GM19463 (cell line): ENCODE measurements at regions not wholly inside any gene's neighbourhood (a gene's known extent, or its start where the extent isn't known, plus 50 kb on each side); places are given as distances from the start of the nearest gene placed in this dataset.

Experiments
- ATAC-seq: cut with Tn5 transposase; IDR thresholded peaks from one replicate; pipeline ENCODE4 v1.9.1; 2021; ENCODE audit warnings: mild to moderate bottlenecking, moderate library complexity; ENCODE audit not compliant: unreplicated experiment

GRCh38 chr6:14674867-14675648 lies 557.5 kb downstream of the CD83 start:
- no peak for ATAC-seq

DNA sequence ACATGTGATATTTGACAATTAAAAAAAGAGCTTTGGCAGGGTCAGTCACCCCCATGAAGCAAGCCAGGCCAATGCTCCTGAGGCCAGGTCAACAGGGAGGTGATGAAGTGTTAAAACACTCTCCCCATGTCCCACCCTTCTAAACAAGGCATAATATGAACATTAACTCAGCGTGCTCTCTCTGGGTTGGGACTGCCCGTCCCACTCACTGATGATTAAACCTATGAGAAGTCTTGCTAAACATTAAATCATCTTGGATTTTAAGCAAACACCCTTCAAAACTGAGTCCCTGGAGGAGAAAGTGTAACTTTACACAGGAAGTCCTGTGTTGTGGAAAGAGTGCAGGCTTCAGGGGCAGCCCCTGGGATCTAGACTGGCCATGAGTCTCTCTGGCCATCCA lies 558.5 kb downstream of the CD83 start:
- ATAC-seq = no peak

GRCh38 chr6:14676977-14677781 lies 559.6 kb downstream of the CD83 start:
- ATAC-seq = no peak

- no peak for ATAC-seq
Observed at GRCh38 chr6:14681699-14682487, 564.0 kb upstream of the JARID2 start.

- ATAC-seq = no peak
Observed at GRCh38 chr6:14682812-14683211, 563.1 kb upstream of the JARID2 start.

DNA sequence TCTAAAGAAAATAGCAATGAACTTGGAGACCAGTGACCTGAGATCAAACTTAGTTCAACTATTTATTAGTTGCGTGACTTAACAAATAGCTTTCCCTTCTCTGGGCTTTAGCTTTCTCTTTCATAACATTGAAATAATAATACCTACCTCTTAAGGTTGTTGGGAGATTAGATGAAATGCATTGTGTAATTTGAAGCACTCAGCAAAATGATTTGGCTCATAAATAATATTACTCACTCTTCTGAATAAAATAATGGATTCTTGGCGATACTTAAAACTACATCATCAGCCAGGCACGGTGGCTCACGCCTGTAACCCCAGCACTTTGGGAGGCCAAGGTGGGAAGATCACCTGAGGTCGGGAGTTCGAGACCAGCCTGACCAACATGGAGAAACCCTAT lies 556.2 kb upstream of the JARID2 start:
- no peak for ATAC-seq

- no peak for ATAC-seq
Observed at GRCh38 chr6:14690120-14691056, 555.5 kb upstream of the JARID2 start.

GRCh38 chr6:14692208-14692607 lies 553.7 kb upstream of the JARID2 start:
- ATAC-seq = no peak

DNA sequence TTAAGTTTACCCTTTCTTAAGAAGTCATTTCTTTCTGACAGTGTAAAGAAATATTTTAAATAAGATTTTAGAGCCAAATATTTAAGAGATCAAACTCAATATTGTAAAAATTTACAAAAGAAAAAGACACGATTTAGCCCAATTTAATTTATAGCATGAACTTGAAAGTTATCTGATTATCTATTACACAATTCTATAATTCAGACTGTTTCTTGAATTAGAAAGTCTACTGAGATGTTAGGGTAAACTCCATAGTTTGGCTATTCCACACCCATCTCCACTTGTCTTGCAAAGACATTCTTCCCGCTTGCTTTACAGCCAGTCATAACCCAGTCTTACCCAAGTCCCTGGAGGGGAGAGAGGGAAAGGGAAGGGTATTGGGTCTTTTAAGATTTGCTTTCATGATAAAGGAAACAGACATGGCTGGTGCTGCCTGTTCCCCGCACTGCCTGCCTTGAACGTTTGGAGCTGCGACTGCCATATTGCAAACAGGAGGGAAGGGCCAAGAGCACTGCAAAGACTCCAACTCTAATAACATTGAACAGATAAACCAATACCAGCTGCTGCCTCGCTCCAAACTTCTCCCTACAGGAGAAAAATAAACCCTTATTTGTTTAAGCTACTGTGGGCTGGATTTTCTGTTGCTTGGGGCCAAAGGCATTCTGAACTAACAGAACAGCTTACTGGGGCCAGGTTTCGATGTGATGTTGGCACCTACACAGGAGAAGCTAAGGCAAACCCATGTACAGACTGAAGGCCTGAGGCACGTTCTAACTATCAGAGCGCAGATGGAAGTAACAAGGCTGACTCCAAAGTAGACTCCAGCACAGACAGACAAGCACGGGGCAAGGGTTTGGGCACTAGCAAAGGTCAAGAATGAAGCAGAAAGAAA lies 552.3 kb upstream of the JARID2 start:
- no peak for ATAC-seq

DNA sequence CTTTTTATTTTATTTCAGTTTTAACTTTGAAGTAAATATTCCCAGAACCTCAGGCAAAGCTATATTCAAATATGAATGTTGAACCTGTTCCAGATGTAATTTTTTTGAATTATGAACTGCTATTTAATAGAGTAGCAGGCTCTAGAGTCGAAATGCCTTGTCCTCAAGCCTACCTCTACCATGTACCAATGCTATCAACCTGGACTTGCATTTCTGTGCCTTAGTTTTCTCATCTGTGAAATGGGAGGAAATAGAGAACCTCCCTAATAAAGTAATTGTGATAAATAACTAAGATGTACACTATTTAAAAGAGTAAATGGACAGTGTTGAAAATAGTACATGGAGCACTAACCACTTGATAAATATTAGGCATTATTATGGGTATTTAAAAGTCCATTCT lies 551.6 kb upstream of the JARID2 start:
- ATAC-seq = no peak

GRCh38 chr6:14695579-14695978 lies 550.3 kb upstream of the JARID2 start:
- ATAC-seq = no peak

- no peak for ATAC-seq
Observed at GRCh38 chr6:14696367-14696766, 549.5 kb upstream of the JARID2 start.

GRCh38 chr6:14697427-14697826 lies 548.4 kb upstream of the JARID2 start:
- ATAC-seq = no peak

DNA sequence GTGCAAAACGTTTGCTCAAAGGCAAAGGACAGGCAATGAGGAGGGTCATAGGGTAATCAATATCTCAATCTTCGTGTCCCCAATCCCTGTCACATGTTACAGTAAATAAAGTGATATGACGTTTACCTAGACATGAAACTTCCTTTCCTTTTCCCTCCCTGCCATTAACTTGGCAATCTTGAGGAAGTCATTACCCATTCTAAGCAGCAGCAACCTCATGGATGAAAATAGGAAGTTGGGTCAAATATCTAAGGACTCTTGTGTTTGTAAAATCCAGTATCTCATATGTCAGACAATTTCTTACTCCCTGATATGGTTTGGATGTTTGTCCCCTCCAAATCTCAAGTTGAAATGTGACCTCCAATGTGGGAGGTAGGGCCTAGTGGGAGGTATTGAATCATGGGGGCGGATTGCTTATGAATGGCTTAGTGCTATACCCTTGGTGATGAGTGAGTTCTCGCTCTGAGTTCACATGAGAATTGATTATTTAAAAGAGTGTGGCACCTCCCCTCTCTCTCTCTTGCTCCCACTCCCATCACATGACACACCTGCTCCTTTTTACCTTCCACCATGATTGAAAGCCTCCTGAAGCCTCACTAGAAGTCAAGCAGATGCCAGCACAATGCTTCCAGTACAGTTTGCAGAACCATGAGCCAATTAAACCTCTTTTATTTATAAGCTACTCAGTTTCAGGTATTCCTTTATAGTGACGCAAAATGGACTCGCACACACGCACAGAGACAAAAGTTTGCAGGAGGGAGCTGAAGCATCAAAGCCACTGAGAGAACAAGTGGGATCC lies 545.9 kb upstream of the JARID2 start:
- no peak for ATAC-seq

GRCh38 chr6:14701946-14702345 lies 543.9 kb upstream of the JARID2 start:
- no peak for ATAC-seq

DNA sequence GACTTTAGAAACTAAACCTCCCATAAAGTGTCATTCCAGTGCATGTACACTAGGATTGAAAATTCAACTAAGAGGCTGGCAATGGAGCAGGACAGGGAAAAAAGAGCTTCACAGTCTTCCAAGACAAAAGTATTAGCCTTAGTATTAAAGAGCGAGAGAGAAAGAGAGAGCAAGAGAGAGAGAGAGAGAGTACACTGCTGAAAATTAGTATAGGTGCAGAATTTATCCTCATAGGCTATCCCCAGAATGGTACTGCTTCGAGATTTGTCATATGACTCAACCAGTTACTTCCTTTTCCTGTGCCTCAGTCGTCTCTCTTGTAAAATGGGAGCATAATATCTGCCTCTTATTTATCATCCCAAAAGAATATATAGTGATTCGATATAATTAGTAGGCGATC lies 543.2 kb upstream of the JARID2 start:
- ATAC-seq = no peak

DNA sequence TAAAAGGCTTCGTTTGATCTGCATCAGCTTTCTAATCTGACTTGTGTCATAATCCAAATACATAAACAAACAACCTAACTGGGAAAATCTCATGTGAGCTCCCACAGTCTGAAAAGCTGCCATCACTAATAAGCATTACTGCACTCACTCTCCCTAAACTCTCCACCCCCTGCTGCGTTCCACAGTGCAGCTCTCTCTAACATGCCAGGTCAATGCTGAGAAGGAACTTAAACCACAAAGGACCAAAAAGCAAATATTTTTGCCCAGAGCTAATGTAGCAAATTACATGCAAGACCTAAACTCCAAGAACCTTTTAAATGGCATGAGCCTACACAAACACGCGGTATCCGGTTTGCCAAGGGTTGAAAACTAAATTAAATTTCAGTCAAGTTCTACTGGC lies 542.3 kb upstream of the JARID2 start:
- ATAC-seq = no peak

DNA sequence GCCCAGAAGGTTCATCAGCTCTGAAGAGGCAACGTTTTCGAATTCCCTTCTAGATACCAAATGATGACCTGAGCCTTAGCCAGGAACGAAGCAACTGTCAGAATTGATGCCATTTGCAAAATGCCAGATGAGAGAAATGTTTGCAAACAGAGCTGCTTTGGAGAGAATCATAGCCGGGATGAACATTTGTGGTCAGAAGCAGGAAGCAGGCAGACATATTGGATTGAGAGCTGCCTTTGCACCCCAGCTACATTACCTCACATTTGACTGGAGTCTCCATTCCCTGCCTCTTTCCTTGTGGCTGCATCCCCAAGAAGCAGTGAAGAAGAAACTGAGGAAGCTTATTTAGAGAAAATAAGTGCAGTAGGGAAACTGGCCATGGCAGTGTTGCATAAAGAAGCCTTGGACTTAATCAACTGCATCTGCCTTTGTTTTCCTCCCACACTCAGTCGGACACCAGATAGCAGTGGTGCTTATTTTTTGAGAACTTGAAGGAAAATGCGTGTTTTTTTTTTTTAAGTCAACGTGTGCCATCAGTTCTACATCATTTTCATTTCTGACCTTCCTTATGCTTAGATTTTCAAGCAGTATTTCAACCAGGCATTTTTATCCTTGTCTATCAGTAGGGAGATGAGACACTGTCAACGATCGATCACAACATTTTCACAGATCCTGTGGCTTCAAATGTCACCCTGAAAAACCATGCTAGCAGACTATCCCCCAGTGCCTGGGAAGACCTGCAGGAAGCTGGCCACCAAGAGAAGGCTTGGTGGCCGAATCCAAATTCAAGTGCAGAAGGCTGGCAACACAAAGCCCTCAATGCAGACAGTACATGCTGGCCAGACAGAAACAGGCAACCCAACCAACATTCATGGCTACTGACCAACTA lies 541.2 kb upstream of the JARID2 start:
- ATAC-seq = no peak
